IMR-90 (cell line): ENCODE measurements at regions not wholly inside any gene's neighbourhood (a gene's known extent, or its start where the extent isn't known, plus 50 kb on each side); places are given as distances from the start of the nearest gene placed in this dataset.

Experiments
- CHD1 ChIP-seq: IDR thresholded peaks from 2 replicates; pipeline ENCODE4 v1.6.1; 2012; ENCODE audit warnings: low read depth, low read length, improper control_type of control experiment
- CTCF ChIP-seq: conservative IDR thresholded peaks from 2 replicates; pipeline ENCODE4 v1.5.1; 2012; ENCODE audit warnings: mild to moderate bottlenecking, low read depth, low read length, improper control_type of control experiment
- POLR2A ChIP-seq: IDR thresholded peaks from 2 replicates; pipeline ENCODE4 v1.6.1; 2012; ENCODE audit warnings: mild to moderate bottlenecking, low read depth, low read length
- SMC3 ChIP-seq: fragments of 150-350 bp; IDR thresholded peaks from 2 replicates; pipeline ENCODE4 v1.6.1; 2016; ENCODE audit warnings: low read depth, mild to moderate bottlenecking, antibody characterized with exemption, low read length, moderate library complexity

GRCh38 chr1:81317191-81317590 is 483.5 kb upstream of the ADGRL2 start:
- TF ChIP-seq CTCF (no peak), SMC3 (no peak), CHD1 (no peak), POLR2A (no peak)
